GM12891 (cell line): ENCODE measurements at regions not wholly inside any gene's neighbourhood (a gene's known extent, or its start where the extent isn't known, plus 50 kb on each side); places are given as distances from the start of the nearest gene placed in this dataset.
A peak's percentile ranks its signal among the peaks of the same experiment; 100 is the strongest.

ENCODE experiments used
- DNase-seq: peaks from one replicate; pipeline ENCODE4 v3.0.0; 2011; ENCODE audit warnings: low spot score; ENCODE audit not compliant: insufficient read length
- FAIRE-seq: peaks from 2 replicates; lab custom pipeline; 2011; peaks lifted over from hg19 to GRCh38; lab: Jason Lieb, UNC
- PAX5 ChIP-seq: IDR thresholded peaks from 2 replicates; pipeline ENCODE4 v1.6.1; 2011; ENCODE audit warnings: low read length, moderate library complexity, mild to moderate bottlenecking; ENCODE audit not compliant: insufficient read depth, severe bottlenecking
- POLR2A ChIP-seq: IDR thresholded peaks from 2 replicates; pipeline ENCODE4 v1.6.1; 2011; ENCODE audit warnings: low read depth, low read length, control low read depth
- POLR2AphosphoS5 ChIP-seq: IDR thresholded peaks from 2 replicates; pipeline ENCODE4 v1.6.1; 2011; ENCODE audit warnings: low read depth, low read length, control low read depth
- POU2F2 ChIP-seq: IDR thresholded peaks from 2 replicates; pipeline ENCODE4 v1.6.1; 2011; ENCODE audit warnings: low read depth, mild to moderate bottlenecking, control low read depth, low read length, moderate library complexity
- SPI1 ChIP-seq: IDR thresholded peaks from 2 replicates; pipeline ENCODE4 v1.6.1; 2011; ENCODE audit warnings: low read depth, low read length, control low read depth
- TAF1 ChIP-seq: IDR thresholded peaks from 2 replicates; pipeline ENCODE4 v1.6.1; 2011; ENCODE audit warnings: low read depth, low read length, control low read depth

- no peak for TF ChIP-seq POLR2AphosphoS5
- TF ChIP-seq SPI1: no peak
- no peak for TF ChIP-seq POLR2A
- DNase-seq: no peak
- no peak for FAIRE-seq
Measured at GRCh38 chrX:94515009-94515408, 841.0 kb downstream of the FAM133A start.

- no peak for FAIRE-seq
- DNase-seq: no peak
- TF ChIP-seq POLR2AphosphoS5: no peak
- TF ChIP-seq POU2F2: no peak
- TF ChIP-seq SPI1: no peak
Measured at GRCh38 chrX:94524867-94525266, 850.9 kb downstream of the FAM133A start.

- FAIRE-seq: no peak
- no peak for DNase-seq
- no peak for TF ChIP-seq PAX5
- no peak for TF ChIP-seq POU2F2
- TF ChIP-seq POLR2A: no peak
- TF ChIP-seq POLR2AphosphoS5: no peak
- no peak for TF ChIP-seq SPI1
- no peak for TF ChIP-seq TAF1
Measured at GRCh38 chrX:94545722-94546121, 871.7 kb downstream of the FAM133A start.

- TF ChIP-seq POLR2AphosphoS5 (no peak), TAF1 (no peak), SPI1 (no peak), POU2F2 (no peak), POLR2A (no peak), PAX5 (no peak)
- no peak for FAIRE-seq
- DNase-seq: no peak
Measured at GRCh38 chrX:94551831-94552230, 877.8 kb downstream of the FAM133A start.

GRCh38 chrX:94560930-94561329 is 886.9 kb downstream of the FAM133A start:
- FAIRE-seq: no peak
- no peak for TF ChIP-seq SPI1
- no peak for TF ChIP-seq POU2F2
- no peak for TF ChIP-seq TAF1
- TF ChIP-seq POLR2AphosphoS5: no peak
- TF ChIP-seq PAX5: no peak
- no peak for TF ChIP-seq POLR2A
- DNase-seq: no peak

GRCh38 chrX:94576367-94577004 is 902.5 kb downstream of the FAM133A start:
- TF ChIP-seq SPI1 (no peak), TAF1 (no peak), POLR2A (no peak), PAX5 (no peak), POU2F2 (no peak), POLR2AphosphoS5 (no peak)
- FAIRE-seq: no peak
- no peak for DNase-seq

GRCh38 chrX:94600077-94600476 is 926.1 kb downstream of the FAM133A start:
- no peak for DNase-seq
- TF ChIP-seq PAX5: no peak
- no peak for TF ChIP-seq SPI1
- no peak for TF ChIP-seq POU2F2
- no peak for TF ChIP-seq POLR2A
- no peak for TF ChIP-seq TAF1
- no peak for TF ChIP-seq POLR2AphosphoS5
- FAIRE-seq: no peak

- TF ChIP-seq PAX5: no peak
- no peak for TF ChIP-seq POLR2A
- FAIRE-seq (peak; percentile 33), DNase-seq (no peak)
Measured at GRCh38 chrX:94612140-94612539, 938.1 kb downstream of the FAM133A start.

GRCh38 chrX:94633237-94633636 is 959.2 kb downstream of the FAM133A start:
- FAIRE-seq: no peak

GRCh38 chrX:94635003-94635402 is 961.0 kb downstream of the FAM133A start:
- no peak for TF ChIP-seq POLR2AphosphoS5
- DNase-seq (no peak), FAIRE-seq (no peak)

More at GRCh38 chrX:94633237-94633636, 959.2 kb downstream of the FAM133A start:
- DNase-seq: no peak
- no peak for TF ChIP-seq POU2F2
- no peak for TF ChIP-seq POLR2AphosphoS5
- no peak for TF ChIP-seq PAX5
- no peak for TF ChIP-seq POLR2A
- no peak for TF ChIP-seq SPI1
- no peak for TF ChIP-seq TAF1

GRCh38 chrX:94645726-94646125 is 971.7 kb downstream of the FAM133A start:
- FAIRE-seq (no peak), DNase-seq (no peak)
- TF ChIP-seq PAX5 (no peak), POLR2AphosphoS5 (no peak), SPI1 (no peak), POU2F2 (no peak), TAF1 (no peak), POLR2A (no peak)
